Upper lobe of left lung (tissue), 4 donors: ENCODE measurements at regions not wholly inside any gene's neighbourhood (a gene's known extent, or its start where the extent isn't known, plus 50 kb on each side); places are given as distances from the start of the nearest gene placed in this dataset.

ENCODE experiments used
- CTCF ChIP-seq, 6 experiments: fragments of 450-650 bp in 4 of 6; fragments of 200-600 bp in 2 of 6; sonication (generic) in 2 of 6; IDR thresholded peaks; one replicate each; pipeline ENCODE4 v1.5.1; 2016 to 2019; ENCODE audit warnings: antibody characterized with exemption in 6 of 6
- POLR2A ChIP-seq, 4 donors: fragments of 450-650 bp; IDR thresholded peaks; one replicate each; pipeline ENCODE4 v1.5.1; 2016 to 2017; ENCODE audit warnings: antibody characterized with exemption in 4 of 4, mild to moderate bottlenecking in 2 of 4
- POLR2AphosphoS5 ChIP-seq, 2 donors: sonication (generic); formaldehyde crosslinking; IDR thresholded peaks; one replicate each; pipeline ENCODE4 v1.5.1; 2017; ENCODE audit warnings: antibody characterized with exemption in 2 of 2

- TF ChIP-seq CTCF (IDR thresholded peaks at IDR 0.05) (no peak), POLR2AphosphoS5 (IDR thresholded peaks at IDR 0.05) (no peak), POLR2A (IDR thresholded peaks at IDR 0.05) (no peak)
Measured at GRCh38 chr4:166277853-166278252, 404.8 kb downstream of the TLL1 start.
